Upper lobe of left lung (tissue), 6 donors: ENCODE measurements at regions not wholly inside any gene's neighbourhood (a gene's known extent, or its start where the extent isn't known, plus 50 kb on each side); places are given as distances from the start of the nearest gene placed in this dataset.

Source experiments
- ATAC-seq, 2 donors: fragments of 200-7000 bp; cut with Tn5 transposase; one replicate each; pipeline ENCODE4 v1.9.1; 2022; ENCODE audit warnings: mild to moderate bottlenecking in 2 of 2, moderate library complexity in 2 of 2; ENCODE audit not compliant: low FRiP score in 2 of 2
- DNase-seq, 2 donors: peaks; one replicate each; pipeline ENCODE4 v3.0.0-alpha.2; 2019 to 2020
- H3K27ac ChIP-seq, 4 donors: fragments of 200-600 bp; sonication (generic); one replicate each; pipeline ENCODE4 v1.5.1; 2016 to 2019
- H3K27me3 ChIP-seq, 4 donors: fragments of 200-600 bp; sonication (generic); one replicate each; pipeline ENCODE4 v1.5.1; 2017 to 2019
- H3K36me3 ChIP-seq, 4 donors: fragments of 200-600 bp; sonication (generic); one replicate each; pipeline ENCODE4 v1.5.1; 2016 to 2019
- H3K4me1 ChIP-seq, 4 donors: fragments of 200-600 bp; sonication (generic); one replicate each; pipeline ENCODE4 v1.5.1; 2018 to 2019
- H3K4me3 ChIP-seq, 4 donors: fragments of 200-600 bp; sonication (generic); one replicate each; pipeline ENCODE4 v1.5.1; 2017 to 2019; ENCODE audit warnings: mild to moderate bottlenecking in 2 of 4, moderate library complexity in 1 of 4
- H3K9me3 ChIP-seq, 4 donors: fragments of 200-600 bp; sonication (generic); one replicate each; pipeline ENCODE4 v1.5.1; 2018 to 2019
- CTCF ChIP-seq, 6 experiments: fragments of 450-650 bp in 4 of 6; fragments of 200-600 bp in 2 of 6; sonication (generic) in 2 of 6; IDR thresholded peaks; one replicate each; pipeline ENCODE4 v1.5.1; 2016 to 2019; ENCODE audit warnings: antibody characterized with exemption in 6 of 6
- EP300 ChIP-seq, 4 donors: sonication (generic); formaldehyde crosslinking; IDR thresholded peaks; one replicate each; pipeline ENCODE4 v1.5.1; 2017; ENCODE audit warnings: antibody characterized with exemption in 4 of 4, control low read depth in 2 of 4
- POLR2A ChIP-seq, 4 donors: fragments of 450-650 bp; IDR thresholded peaks; one replicate each; pipeline ENCODE4 v1.5.1; 2016 to 2017; ENCODE audit warnings: antibody characterized with exemption in 4 of 4, mild to moderate bottlenecking in 2 of 4
- POLR2AphosphoS5 ChIP-seq, 2 donors: sonication (generic); formaldehyde crosslinking; IDR thresholded peaks; one replicate each; pipeline ENCODE4 v1.5.1; 2017; ENCODE audit warnings: antibody characterized with exemption in 2 of 2
- WGBS, 2 donors: methylation state at CpG; one replicate each; pipeline ENCODE4 v1.1.5; 2017 to 2018; 5-methylcytosine and 5-hydroxymethylcytosine counted together
- donor health status: DM: no; HTN: no; CAD: no; lungs with moderate emphysema.
- donor health status: DM: no; HTN: yes; CAD: no; lungs with severe emphysema.

GRCh38 chr20:60804240-60804917 lies 447.7 kb upstream of the CDH4 start:
- Histone ChIP-seq H3K9me3 (peaks cover 0 to 6% (median 3%) of the 10 kb centered on the region in 4 donors), H3K27me3 (no peaks in the 10 kb centered on the region), H3K4me3 (no peak overlapping the region), H3K36me3 (no peaks in the 10 kb centered on the region), H3K27ac (no peak overlapping the region), H3K4me1 (no peaks in the 10 kb centered on the region)
- DNase-seq (no peak), ATAC-seq (no peak)
- TF ChIP-seq POLR2A (IDR thresholded peaks at IDR 0.05) = no peak
- TF ChIP-seq CTCF (IDR thresholded peaks at IDR 0.05) = no peak
- TF ChIP-seq POLR2AphosphoS5 (IDR thresholded peaks at IDR 0.05) = no peak
- no peak for TF ChIP-seq EP300 (IDR thresholded peaks at IDR 0.05)
- 63 to 71% methylated on average over 4 of the region's 4 CpGs for WGBS, 2 donors

- no peaks in the 10 kb centered on the region for H3K4me1 ChIP-seq
- ATAC-seq = no peak
- no peak for DNase-seq
- no peak overlapping the region for H3K4me3 ChIP-seq
- H3K27ac ChIP-seq = no peak overlapping the region
- WGBS, 2 donors = 14 to 18% methylated on average over 11 of the region's 11 CpGs
- no peak for TF ChIP-seq POLR2A (IDR thresholded peaks at IDR 0.05)
- TF ChIP-seq CTCF (IDR thresholded peaks at IDR 0.05) = no peak
- no peak for TF ChIP-seq EP300 (IDR thresholded peaks at IDR 0.05)
- no peak for TF ChIP-seq POLR2AphosphoS5 (IDR thresholded peaks at IDR 0.05)
- H3K27me3 ChIP-seq = no peaks in the 10 kb centered on the region
- no peaks in the 10 kb centered on the region for H3K36me3 ChIP-seq
- H3K9me3 ChIP-seq = peaks cover 0 to 3% (median 3%) of the 10 kb centered on the region in 4 donors
These were observed 447.0 kb upstream of the CDH4 start for GRCh38 chr20:60804918-60805630.

- H3K4me1 ChIP-seq = no peaks in the 10 kb centered on the region
- no peaks in the 10 kb centered on the region for H3K27me3 ChIP-seq
- DNase-seq (no peak), ATAC-seq (no peak)
- H3K27ac ChIP-seq = no peak overlapping the region
- no peak overlapping the region for H3K4me3 ChIP-seq
- no peaks in the 10 kb centered on the region for H3K36me3 ChIP-seq
- TF ChIP-seq CTCF (IDR thresholded peaks at IDR 0.05) (no peak), EP300 (IDR thresholded peaks at IDR 0.05) (no peak)
- H3K9me3 ChIP-seq = no peaks in the 10 kb centered on the region
- WGBS, 2 donors = 83 to 85% methylated on average over 6 of the region's 6 CpGs
These were observed 445.7 kb upstream of the CDH4 start for GRCh38 chr20:60806354-60806753.

GRCh38 chr20:60806824-60807223 lies 445.2 kb upstream of the CDH4 start:
- no peak overlapping the region for H3K4me3 ChIP-seq
- no peak overlapping the region for H3K27ac ChIP-seq
- no peaks in the 10 kb centered on the region for H3K4me1 ChIP-seq
- TF ChIP-seq EP300 (IDR thresholded peaks at IDR 0.05) = no peak
- TF ChIP-seq CTCF (IDR thresholded peaks at IDR 0.05) = no peak
- no peak for TF ChIP-seq POLR2A (IDR thresholded peaks at IDR 0.05)
- no peak for TF ChIP-seq POLR2AphosphoS5 (IDR thresholded peaks at IDR 0.05)
- DNase-seq = no peak
- H3K9me3 ChIP-seq = no peaks in the 10 kb centered on the region
- no peak for ATAC-seq
- WGBS, 2 donors = 93% methylated on average over 5 of the region's 5 CpGs
- H3K27me3 ChIP-seq = no peaks in the 10 kb centered on the region
- H3K36me3 ChIP-seq = no peaks in the 10 kb centered on the region
